Head of caudate nucleus (tissue), 42 donors: ENCODE measurements at regions not wholly inside any gene's neighbourhood (a gene's known extent, or its start where the extent isn't known, plus 50 kb on each side); places are given as distances from the start of the nearest gene placed in this dataset.

ENCODE experiments used
- DNase-seq, 42 donors: peaks; one replicate each; pipeline versions ENCODE4 v3.0.0 to v3.0.0-alpha.2; 2020 to 2021; ENCODE audit warnings: mixed read lengths in 7 of 42
- intact Hi-C: fragments of 100-400 bp; cut with DNase I; formaldehyde crosslinking; loops from one replicate; pipeline ENCODE4 v1.15.0; 2022

DNA sequence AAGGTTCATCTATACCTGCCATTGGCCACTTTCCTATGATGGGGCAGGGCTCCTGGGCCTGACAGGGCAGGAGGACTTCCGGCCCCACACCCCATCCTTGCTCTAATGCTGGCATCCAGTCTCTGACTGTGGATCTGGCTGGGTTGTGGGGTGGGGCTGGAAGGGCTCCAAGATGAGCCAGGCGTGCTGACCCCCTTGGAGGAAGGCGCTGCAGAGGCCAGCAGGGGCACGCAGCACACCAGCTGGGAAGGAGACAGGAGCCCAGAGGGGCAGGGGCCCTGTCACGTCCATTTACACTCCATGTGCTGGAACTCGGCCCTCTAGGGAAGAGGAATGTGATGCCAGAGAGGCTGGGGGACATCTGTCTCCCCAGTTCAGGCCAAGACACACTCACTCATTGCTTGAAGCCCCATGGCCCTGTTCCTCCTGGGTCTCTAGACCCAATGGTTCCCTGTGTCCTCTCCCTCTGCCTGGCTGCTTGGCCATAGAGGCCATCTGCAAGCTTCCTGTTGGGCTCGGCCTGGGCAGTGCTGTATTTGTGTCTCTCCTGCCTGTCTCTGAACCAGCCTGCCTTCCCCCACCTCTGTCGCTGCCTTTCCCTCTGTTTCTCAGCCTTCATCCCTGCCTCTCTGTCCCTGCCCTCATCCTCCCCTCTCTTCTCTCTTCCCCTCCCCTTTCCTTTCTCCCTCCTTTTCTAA, 67.5 kb upstream of the NECTIN1 start:
- no peak for DNase-seq
- intact Hi-C loops: no loop called here

DNA sequence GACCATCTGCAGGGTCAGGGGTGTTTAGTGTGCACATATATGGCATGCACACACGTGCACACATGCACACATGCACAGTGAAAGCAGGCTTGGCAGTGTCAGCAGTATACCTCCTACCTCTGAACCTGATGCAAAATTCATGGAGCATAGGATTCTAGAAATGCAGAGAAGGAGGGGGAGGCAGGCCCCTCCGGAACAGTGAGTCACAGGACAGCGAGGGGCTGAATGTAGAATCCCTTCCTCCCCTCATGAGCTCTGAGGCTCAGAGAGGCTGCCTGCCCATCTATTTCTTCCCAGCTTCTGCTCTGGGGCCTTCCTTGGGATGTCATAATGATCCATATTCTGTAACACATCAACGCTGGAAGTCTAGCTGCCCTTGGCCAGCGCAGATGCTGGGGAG, 66.7 kb upstream of the NECTIN1 start:
- no peak for DNase-seq
- intact Hi-C loops: no loop called here

DNA sequence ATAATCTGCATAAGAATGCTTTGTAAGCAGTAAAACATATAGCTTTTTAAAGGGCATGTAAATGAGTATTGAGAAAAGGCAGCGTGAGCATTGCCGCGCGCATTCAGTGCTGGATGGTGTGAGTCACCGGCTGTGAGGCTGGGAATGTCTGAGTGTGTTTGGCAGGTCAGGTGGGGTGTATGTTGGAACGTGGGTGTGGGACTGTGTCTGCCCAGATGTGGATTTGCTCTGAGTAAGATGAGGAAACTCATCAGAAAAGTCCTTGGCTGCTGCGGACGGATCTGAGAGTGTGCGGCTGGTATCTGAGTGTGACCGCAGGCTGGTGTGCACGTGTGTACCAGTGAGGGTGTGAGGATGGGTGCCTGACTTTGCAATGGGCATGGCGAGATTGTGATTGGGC, 66.2 kb upstream of the NECTIN1 start:
- DNase-seq: peak in 35 of 42 donors; percentile 11 to 76 (median 41)
- intact Hi-C loops: no loop called here

DNA sequence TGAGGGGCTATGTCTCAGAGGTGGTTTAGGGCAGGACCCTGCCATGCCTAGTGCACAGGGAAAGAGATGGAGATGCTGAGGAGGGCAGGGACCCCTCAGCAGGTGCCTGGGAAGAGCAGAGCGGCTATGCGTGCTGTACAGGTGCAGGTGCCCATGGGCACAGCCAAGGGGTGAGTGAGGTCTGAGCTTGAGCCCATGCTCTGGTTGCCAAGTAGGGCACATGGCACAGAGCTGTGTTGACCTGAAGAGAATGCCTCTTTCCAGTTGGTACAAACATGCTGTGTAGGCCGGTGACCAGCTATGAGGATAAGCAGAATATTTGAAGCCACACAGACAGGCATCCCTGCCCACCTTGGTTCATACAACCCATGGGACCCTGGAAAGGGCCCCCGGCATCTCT, 65.8 kb upstream of the NECTIN1 start:
- intact Hi-C loops: no loop called here
- no peak for DNase-seq

DNA sequence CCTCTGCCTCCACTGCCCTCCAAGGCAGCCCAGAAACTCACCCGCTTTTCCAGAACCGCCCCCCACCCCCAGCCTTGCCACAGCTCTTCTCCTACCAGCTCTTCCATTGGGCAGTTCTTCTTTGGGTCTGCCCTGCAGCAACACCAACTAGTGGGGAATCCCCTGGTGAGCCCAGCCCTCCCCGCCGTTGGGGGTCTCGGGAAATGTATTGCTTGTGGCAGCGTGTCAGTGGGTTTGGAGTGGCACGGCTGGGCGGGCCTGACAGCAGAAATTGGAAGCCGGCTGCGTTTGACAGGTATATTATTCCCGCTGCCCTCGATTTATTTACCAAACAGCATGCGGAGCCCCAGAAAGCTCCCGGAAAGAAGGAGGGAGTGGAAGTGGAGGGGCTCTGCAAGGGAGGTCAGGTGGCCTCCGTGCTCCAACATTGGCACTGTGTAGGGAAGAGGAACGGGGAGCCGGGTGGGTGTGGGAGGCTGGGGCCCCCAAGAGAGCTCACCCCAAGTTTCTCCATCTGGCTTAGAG, 65.2 kb upstream of the NECTIN1 start:
- DNase-seq: no peak
- intact Hi-C loops: no loop called here

DNA sequence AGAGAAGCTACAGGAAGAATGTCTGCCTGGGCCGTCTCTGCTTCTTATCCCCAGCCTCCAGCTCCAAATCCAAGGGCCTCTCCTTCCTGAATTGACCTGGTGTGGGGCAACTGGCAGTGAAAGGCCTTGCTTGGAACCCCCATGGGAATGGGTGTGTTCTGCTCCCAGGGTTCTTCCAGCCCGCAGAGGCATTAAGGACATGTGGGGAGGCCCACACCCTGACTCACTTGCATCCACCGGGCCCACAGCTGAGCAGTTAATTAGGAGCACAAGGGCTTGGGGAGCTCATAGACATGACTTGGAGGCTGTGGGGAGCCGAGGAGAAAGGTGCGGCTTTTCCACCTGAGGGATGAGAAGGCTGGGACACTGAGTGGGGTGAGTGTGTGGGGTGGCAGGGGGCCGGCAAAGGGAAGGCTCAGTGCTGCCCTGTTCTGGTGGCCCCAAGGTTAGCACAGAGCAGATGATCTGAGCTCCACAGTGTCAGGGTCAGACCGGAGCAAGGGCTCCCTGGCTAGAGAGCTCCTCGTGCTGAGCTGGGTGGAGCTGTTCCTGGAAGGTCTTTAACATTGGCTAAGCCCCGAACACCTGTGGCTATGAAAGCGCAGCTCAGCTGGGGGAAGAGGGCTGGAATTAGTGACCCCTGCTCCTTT, 64.5 kb upstream of the NECTIN1 start:
- intact Hi-C loops: no loop called here

DNA sequence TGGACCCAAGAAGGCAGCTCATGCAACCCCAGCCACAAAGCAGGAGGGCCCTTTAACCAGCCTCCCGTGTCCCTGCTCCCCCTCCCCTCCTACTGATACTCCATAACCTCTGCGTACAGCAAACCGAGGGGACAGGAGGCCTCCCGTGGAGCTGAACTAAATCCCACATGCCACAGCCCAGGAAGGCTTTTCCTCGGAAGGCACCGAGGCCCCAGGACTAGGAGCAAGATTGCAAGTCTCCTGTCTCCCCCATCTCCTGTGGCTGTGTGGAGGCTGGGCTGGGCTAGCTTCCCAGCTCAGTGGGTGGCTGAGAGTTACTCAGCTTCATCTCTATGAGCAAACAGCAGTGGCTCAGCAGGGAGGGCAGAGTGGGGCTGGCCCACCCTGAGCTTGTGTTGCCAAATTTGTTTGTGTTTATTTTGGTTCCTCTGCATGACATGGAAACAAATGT, 62.7 kb upstream of the NECTIN1 start:
- intact Hi-C loops: no loop called here
- peak; percentile 22 to 90 (median 62) for DNase-seq

More for the DNA sequence above, 64.5 kb upstream of the NECTIN1 start:
- no peak for DNase-seq

DNA sequence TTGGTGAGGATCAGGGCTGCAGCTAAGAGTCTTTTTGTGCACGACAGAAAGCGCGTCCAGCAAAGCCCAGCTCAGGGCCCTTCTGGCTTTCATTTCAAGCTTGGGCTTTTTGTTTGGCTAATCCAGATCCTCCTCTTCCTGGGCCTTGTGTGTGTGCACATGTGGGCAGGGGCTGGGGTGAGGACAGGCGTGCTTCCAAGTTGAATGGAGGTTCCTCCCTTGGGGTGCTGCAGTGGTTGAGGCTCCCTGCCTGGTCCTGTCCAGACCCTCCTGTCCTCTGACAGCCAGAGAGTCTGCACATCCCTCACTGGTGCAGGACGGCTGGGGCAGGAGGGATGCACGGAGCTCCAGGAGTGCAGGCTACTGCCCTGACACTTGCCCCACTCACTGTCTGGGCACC, 62.0 kb upstream of the NECTIN1 start:
- intact Hi-C loops: no loop called here
- no peak for DNase-seq

DNA sequence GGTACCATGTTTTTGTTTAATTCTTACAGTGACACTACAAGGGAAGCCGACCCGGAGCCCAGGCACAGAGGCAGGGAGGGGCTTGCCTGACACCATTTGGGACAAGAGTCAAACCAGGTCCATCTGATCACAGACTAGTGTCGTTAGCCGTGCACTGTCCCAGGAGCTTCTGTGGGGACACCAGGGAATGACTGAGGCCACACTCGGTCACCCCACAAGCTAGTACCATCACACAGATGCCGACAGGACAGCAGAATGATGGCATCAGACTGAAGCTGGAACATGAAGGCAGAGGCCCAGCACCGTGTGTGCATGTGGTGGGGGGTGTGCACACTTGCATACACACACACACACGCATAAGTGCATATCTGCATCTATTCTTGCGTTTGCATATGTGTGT, 61.5 kb upstream of the NECTIN1 start:
- intact Hi-C loops: no loop called here

DNA sequence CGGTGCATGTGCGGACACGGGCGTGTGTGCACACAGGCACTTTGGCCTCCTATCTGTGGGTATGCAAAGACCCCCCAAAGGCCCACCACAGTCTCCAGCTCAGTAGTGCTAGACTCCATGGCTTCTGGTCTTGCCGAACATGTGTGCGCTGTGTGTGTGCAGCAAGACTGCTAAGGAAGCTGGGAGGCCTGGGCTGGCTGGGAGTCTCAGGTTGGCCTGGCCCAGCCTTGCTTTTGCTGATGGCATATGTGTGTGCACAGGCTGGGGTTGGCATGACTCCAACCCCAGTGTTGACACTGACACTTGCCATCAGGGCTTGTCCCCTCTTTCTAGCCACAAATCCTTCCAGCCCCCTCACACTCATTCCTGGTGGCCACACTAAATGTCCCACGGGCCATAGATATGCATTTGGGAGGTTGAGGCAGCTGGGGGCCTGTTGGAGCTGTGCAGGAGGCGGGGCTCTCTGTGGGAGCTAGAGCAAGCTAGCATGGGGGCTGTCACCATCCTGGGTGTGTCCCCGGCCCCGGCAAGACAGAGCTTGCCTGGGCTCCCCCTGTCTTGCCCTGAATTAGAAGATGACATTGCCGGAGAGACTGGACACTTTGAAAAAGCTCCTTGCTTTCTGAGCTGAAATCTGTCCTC, 60.9 kb upstream of the NECTIN1 start:
- intact Hi-C loops: no loop called here
- DNase-seq: no peak

More for the DNA sequence above, 61.5 kb upstream of the NECTIN1 start:
- no peak for DNase-seq

DNA sequence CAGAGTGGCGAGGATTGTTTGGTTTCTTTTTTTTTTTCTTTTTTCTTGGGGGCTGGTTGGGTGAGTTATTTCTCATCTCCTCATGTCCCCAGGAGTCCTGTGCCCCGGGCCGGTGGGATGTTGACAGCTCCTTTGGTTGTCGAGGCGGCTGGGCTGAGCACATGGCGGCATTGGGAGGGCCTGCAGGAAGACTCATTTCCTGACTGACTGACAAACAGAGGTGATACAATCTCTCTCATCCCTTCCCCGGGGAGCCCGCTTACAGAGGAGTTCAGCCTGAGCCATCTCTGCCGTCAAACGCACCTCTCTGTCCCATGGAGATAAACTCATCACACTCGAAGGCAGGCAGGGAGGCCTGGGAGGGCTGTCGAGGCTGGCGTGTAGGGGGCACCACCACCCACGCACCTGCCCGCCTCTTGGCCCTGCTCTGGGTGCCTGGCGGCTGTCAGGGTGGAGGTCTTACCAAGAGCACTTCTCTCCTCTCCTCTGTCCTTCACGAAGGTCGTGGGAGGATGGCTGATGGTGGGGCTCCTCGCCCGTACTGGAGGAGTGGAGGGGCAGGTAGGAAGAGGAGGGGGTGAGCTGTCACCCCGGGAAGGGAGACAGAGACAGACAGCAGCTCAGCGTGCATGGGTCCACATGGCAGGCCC, 60.0 kb upstream of the NECTIN1 start:
- intact Hi-C loops: no loop called here
- no peak for DNase-seq

DNA sequence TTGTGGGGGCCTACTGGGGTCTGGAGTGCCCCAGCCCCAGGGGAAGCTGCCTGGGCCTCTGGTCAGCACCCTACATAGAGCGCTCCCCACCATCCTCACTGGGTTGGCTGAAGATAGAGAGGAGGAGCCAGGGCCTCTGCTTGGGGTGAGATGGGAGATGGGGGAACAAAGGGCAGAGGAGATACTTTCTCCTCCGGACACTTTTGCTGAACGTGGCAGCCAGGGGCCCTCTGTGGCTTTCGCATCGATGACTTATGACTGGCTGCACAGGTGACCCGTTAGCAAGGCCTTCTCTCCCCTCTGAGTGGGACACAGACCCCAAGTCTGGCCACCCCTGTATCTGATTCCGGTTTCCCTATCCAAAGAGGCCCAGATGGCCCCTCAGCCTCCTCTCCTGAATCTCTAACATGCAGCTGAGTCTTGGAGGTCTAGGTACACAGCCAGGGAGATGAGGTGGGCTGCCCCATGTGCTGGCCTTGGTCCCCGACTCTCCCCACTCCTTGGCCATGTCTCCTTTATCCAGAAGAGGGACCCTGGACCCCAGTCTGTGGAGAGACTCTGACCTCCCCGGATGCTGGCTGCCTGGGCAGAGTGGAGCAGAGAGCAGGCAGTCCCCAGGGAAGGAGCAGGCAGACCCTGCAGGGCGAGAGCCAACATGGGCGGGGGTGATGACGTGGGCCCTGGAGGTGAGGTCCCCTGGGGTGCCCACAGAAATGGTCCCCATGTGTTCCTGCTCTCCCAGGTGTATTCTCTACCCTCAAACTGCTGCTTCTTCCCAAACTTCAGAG, 59.3 kb upstream of the NECTIN1 start:
- DNase-seq: no peak
- intact Hi-C loops: no loop called here

DNA sequence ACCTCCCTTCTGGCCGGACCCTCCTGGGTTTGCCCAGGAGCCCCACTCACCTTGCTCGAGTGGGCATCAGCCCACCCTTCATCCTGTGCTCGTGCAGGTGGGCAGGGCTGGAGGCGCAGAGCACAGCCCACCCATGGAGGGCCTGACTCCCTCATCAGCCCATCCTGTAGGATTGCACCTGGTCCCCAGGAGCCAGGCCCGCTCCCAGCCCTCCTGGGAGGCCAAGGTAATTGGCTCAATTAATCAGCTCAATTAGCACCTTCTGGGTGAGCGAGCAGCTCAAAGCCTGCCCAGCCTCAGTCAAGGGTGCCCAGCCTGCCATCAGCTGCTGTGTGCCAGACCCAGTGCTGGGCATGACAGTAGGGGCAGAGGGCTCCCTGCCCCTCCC, 58.1 kb upstream of the NECTIN1 start:
- DNase-seq: no peak
- intact Hi-C loops: no loop called here

DNA sequence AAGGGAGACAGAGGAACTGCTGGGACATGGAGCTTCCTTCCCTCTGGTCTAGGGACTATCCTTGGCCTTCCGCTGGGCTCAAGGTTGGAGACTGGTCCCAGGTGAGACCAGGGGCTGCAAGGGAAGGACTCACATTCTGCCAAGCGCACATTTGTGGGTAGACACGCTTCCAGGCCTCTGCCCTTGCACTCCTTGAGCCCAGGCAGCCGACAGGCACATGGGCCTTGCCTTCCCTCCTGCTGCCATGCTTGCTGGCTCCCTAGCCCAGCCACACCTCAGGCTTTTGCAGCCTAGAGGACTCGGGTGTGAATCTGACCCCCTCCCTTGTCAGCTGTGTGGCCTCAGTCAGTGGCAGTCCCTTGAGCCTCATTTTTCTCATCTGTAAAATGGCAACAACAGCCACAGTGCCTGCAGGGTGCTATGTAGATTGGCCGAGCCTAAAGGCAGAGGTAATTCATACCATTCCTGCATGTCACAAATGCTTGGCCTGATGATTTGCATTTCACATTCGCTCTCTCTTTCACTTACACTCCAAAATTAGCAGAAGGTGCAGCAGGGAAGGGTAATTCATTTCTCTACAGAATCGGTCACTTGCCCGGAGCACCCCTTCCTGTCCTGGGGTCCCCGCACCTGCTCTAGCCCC, 57.6 kb upstream of the NECTIN1 start:
- no peak for DNase-seq
- intact Hi-C loops: no loop called here

DNA sequence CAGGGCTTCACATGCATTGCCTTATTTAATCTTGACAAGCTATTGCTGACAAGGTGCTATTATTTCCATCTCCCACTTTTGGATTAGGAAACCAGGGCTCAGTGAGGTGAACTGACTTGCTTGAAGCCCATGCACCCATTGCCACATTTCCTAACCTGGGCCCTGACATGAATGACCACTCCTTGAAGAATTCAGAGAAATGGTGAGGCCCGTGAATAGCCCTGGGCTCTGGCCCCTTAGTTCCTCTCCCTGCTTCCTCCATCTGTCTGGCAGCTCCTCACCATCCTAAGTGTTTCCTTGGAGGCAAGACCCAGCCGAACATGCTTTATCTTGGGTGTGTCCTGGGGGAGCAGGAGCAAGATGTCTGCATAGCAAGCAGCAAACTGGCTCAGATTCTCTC, 56.1 kb upstream of the NECTIN1 start:
- peak in 3 of 42 donors; percentile 18 to 49 (median 45) for DNase-seq
- intact Hi-C loops: no loop called here

DNA sequence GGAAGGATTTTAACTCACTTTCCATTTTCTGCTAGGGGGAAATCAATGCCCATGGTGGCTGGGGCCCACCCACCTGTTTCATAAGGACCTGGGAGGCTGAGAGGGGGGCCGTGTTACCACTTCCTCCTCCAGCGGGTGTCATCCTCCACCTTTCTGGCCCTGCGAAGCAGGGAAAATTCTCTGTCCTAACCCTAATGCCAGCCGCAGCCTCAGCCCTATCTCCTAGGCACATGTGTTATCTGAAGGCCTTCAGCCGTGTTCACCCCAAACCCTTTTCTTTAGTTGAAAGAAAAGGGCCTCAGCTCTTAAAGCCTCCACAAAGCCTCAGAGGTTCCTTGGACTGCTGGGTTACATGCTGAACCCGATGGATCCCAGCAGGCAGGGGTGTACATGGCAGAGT, 55.4 kb upstream of the NECTIN1 start:
- intact Hi-C loops: no loop called here
- no peak for DNase-seq

DNA sequence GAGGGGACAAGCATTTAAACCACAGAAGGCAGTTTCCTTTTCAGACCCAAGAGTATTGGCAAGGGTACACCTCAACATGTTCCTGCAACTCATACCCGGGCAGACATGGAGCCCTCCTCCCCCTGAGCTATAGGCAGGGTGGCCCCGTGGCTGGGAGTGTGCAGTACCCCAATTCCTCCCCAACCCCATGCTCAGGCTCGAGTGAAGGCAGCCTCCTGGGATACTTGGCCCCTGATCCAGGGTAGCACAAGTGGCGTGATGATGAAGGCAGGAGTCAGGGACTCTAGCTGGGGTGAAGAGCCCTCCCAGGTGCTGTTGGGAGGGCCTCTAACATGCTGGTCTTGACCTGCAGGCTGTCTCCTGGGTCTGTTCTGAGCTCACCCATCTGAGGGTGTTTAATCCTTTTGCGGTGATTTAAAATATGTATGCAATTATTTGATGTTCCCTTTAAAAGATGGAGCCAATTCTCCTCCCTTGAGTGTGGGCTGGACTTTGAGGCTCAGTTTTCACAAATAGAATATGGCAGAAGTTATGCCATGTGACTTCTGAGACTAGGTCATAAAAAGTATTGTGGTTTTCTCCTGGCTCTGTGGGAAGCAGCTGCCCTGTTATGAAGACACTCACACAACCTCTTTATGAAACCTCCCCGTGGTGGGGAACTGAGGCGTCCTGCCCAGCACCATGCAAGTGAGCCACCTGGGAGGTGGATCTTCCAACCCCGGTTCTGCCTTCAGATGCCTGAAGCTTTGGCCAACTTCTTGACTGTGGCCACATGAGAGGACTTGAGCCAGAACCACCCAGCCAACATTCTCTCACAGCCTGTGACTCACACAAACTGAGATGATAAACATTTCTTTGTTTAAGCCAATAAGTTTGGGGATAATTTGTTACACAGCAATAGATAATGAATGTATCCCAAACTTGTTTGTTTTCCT, 54.7 kb upstream of the NECTIN1 start:
- DNase-seq: no peak
- intact Hi-C loops: no loop called here

DNA sequence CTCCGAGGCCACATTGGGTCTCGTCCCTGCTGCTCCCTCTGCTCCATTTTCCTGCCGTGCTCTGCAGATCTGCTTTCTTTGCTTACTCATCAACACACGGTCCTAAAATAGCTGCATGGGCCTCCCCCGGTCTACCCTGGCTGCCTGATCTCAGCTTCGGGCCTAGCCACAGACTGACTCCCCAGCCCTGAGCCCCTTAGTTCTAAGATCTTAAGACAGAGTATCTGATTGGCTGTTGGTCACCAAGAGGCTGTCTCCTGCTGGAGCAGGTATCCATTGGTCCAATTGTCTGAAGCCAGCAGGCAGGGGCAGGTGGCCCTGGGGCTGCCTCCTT, 53.7 kb upstream of the NECTIN1 start:
- DNase-seq: peak in 1 of 42 donors; percentile 20
- intact Hi-C loops: no loop called here
